LNCaP clone FGC (cell line): ENCODE measurements at regions not wholly inside any gene's neighbourhood (a gene's known extent, or its start where the extent isn't known, plus 50 kb on each side); places are given as distances from the start of the nearest gene placed in this dataset.

Experiments used
- DNase-seq: peaks from one replicate; pipeline ENCODE4 v3.0.0-alpha.2; 2011; ENCODE audit warnings: low read depth
- H3K4me3 ChIP-seq: 2 replicates; pipeline ENCODE4 v1.5.1; 2011; ENCODE audit warnings: mild to moderate bottlenecking, low read depth, low read length, control low read depth
- TF ChIP-seq, protein P1 (sequence below): IDR thresholded peaks from 2 replicates; pipeline ENCODE4 v1.5.1; 2012; ENCODE audit warnings: mild to moderate bottlenecking; ENCODE audit not compliant: control insufficient read depth, insufficient read depth; ENCODE audit errors: extremely low read depth

DNA sequence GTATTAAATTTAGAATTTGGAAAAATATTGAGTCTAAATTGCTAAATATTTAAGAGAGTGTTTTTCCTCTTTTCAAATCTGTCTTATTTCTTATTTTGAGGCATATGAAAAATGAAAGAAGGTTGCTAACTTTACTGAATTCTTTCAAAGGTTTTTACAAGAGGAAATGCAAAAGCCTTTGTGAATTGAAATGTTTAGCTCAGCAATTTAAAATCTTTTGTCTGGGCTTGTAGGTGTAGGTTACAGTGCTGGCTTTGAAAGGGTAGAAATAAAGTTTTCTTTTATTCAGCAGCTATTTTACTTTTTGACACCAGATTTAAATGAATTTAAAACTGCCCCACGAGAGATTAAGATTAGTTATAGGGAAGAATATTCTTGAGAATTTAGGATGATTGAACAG, 192.0 kb downstream of the CDH7 start:
- no peak overlapping the region for H3K4me3 ChIP-seq
- TF ChIP-seq, protein P1, sequence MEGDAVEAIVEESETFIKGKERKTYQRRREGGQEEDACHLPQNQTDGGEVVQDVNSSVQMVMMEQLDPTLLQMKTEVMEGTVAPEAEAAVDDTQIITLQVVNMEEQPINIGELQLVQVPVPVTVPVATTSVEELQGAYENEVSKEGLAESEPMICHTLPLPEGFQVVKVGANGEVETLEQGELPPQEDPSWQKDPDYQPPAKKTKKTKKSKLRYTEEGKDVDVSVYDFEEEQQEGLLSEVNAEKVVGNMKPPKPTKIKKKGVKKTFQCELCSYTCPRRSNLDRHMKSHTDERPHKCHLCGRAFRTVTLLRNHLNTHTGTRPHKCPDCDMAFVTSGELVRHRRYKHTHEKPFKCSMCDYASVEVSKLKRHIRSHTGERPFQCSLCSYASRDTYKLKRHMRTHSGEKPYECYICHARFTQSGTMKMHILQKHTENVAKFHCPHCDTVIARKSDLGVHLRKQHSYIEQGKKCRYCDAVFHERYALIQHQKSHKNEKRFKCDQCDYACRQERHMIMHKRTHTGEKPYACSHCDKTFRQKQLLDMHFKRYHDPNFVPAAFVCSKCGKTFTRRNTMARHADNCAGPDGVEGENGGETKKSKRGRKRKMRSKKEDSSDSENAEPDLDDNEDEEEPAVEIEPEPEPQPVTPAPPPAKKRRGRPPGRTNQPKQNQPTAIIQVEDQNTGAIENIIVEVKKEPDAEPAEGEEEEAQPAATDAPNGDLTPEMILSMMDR: no peak
- no peak for DNase-seq

DNA sequence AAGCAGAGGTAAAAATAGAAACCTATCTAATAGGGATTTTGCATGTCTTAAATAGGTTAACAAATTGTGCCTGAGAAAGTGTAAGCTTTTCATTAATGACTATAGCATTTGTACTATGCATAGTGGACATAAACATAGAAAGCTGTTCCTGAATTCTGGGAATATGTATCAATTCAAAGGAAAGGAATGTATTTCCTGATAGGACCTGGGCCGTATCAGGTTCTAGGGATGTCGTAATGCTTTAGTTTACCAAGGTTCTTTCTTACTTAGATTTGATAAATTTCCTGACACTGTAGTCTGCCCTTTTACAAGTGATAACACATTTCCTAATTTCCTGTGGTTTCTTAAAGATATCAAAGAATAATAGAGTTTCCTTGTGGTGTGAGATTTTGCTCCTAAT, 191.3 kb downstream of the CDH7 start:
- TF ChIP-seq, protein P1: no peak
- no peak for DNase-seq
- no peak overlapping the region for H3K4me3 ChIP-seq

DNA sequence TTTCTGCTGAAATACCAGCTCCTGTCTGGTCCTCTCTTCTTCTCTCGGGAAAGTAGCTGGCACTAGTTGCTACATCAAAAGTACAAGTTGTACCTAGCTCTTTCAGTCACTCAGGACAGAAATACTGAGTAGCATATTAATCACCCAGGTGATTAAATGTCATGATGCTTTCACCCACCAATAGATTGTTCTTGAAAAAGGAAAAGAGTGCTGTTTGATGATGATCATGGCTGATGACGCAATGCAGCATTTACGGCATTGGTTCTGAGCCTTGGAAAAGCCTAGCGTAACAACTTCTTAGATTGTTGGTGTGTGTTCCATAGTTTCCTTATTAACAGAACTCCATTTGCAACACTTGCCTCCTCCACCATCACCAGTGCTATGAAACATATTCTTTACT, 190.7 kb downstream of the CDH7 start:
- DNase-seq: no peak
- H3K4me3 ChIP-seq: no peak overlapping the region
- TF ChIP-seq, protein P1: no peak
